ENCODE measurements at regions not wholly inside any gene's neighbourhood (a gene's known extent, or its start where the extent isn't known, plus 50 kb on each side); places are given as distances from the start of the nearest gene placed in this dataset.

DNA sequence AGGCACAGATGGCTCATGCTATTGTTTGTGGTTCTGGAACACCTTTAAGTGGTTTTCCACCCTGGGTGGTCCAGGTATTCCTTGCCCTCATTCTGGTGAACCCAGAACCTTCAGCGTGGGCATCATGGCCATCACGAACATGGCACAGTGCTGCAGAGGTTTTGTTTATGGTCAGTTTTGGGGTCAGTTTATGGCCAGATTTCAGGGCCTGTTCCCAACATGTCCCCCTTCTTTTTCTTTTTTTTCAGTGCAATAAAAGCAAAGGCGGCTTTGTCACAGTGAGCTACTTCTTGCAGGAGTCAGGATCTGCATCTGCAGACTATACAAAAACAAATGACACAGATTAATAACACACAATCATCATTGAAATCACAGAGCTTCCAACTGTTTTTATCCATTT is 1085.0 kb upstream of the ALCAM start:
- no peak overlapping the region for H3K4me3 ChIP-seq (ENCODE audit: low read depth, low read length)
- TF ChIP-seq, protein P1, sequence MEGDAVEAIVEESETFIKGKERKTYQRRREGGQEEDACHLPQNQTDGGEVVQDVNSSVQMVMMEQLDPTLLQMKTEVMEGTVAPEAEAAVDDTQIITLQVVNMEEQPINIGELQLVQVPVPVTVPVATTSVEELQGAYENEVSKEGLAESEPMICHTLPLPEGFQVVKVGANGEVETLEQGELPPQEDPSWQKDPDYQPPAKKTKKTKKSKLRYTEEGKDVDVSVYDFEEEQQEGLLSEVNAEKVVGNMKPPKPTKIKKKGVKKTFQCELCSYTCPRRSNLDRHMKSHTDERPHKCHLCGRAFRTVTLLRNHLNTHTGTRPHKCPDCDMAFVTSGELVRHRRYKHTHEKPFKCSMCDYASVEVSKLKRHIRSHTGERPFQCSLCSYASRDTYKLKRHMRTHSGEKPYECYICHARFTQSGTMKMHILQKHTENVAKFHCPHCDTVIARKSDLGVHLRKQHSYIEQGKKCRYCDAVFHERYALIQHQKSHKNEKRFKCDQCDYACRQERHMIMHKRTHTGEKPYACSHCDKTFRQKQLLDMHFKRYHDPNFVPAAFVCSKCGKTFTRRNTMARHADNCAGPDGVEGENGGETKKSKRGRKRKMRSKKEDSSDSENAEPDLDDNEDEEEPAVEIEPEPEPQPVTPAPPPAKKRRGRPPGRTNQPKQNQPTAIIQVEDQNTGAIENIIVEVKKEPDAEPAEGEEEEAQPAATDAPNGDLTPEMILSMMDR (conservative IDR thresholded peaks at IDR 0.05; ENCODE audit: low read depth, low read length) = no peak
- DNase-seq (ENCODE audit: low read depth) = peak; percentile 5

DNA sequence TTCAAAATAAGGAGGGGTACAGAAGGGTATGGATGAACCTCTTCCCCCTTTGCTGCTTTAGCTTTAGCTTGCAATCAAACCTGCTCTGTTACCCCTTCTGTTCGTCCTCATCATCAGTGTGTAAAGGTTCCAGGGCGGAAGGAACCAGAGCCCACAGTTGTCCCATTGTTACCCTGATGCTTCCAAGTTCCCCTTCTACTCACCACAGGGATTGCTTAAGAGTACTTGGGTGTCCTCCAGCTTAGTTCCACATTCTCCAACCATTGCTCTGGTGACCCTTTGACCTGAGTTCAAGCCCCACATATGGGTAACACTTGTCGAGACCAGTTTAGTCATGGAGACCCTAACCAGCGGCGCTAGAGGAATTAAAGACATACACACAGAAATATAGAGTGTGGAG is 1080.1 kb upstream of the ALCAM start:
- TF ChIP-seq, protein P1 (conservative IDR thresholded peaks at IDR 0.05; ENCODE audit: low read depth, low read length) = no peak
- DNase-seq (ENCODE audit: low read depth) = no peak
- no peak overlapping the region for H3K4me3 ChIP-seq (ENCODE audit: low read depth, low read length)

DNA sequence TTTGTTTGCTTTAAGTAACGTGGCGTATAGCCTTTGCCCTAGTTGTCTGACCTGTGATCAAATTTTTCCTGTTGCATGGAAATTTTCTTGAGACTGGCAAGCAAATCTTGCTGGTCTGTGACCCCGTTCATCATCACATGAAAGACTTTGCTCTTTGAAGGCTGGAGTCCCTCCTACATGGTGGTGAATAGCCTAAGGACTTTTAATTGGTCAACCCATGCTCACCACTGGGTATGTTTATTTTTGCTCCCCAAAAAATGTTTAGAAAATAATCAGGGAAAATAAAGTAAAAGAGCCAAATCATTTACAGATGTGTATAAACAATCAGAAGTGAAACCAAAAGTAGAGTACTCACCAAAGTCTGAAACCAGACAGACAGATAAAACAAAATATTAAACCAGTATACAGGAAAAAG is 1075.3 kb upstream of the ALCAM start:
- TF ChIP-seq, protein P1 (conservative IDR thresholded peaks at IDR 0.05; ENCODE audit: low read depth, low read length) = no peak
- peak; percentile 47 for DNase-seq (ENCODE audit: low read depth)
- H3K4me3 ChIP-seq (ENCODE audit: low read depth, low read length) = peak overlapping the region; percentile 29

- peak overlapping the region; percentile 29 for H3K4me3 ChIP-seq (ENCODE audit: low read depth, low read length)
- TF ChIP-seq, protein P1 (conservative IDR thresholded peaks at IDR 0.05; ENCODE audit: low read depth, low read length) = peak; percentile 21
- DNase-seq (ENCODE audit: low read depth) = peak; percentile 40
Measured at GRCh38 chr3:104291878-104292277, 1074.8 kb upstream of the ALCAM start.

DNA sequence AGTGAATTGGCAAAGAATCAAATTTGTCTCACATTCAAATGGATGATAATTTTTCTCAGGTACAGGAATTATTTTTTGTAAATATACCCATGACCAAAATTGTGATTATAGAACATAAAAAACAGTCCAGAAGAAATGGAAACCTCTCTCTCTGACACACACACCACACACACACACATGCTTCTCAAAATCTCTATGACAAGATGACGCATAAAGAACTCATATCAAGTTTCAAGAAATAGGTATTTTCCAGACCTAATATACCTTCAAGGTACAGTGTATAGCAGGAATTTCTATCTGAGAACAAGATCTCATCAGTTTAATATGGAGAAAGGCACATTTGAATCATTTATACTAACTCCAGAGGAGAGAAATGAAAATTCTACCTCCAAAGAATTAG is 1069.1 kb upstream of the ALCAM start:
- H3K4me3 ChIP-seq (ENCODE audit: low read depth, low read length) = no peak overlapping the region
- TF ChIP-seq, protein P1 (conservative IDR thresholded peaks at IDR 0.05; ENCODE audit: low read depth, low read length) = no peak
- no peak for DNase-seq (ENCODE audit: low read depth)

- H3K4me3 ChIP-seq (ENCODE audit: low read depth, low read length) = no peak overlapping the region
- DNase-seq (ENCODE audit: low read depth) = no peak
- TF ChIP-seq, protein P1 (conservative IDR thresholded peaks at IDR 0.05; ENCODE audit: low read depth, low read length) = no peak
Measured at GRCh38 chr3:104298662-104299061, 1068.0 kb upstream of the ALCAM start.

DNA sequence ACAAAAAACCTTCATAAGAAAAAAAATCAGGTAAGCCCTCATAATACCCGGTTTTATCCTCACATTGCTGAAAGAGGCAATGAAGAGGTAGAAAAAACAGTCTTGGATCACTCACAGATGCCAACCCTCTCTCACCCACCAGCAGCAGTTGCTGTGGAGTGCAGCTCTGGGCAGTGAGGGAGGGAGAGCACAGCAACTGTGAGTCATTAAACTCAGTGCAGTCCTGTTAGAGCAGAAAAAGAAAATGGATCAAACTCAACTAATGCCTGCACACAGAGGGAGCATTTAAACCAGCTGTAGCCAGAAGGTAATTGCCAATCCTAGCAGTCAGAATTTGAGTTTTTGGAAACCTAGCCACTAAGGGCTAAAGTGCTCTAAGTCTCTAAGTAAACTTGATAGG is 1050.6 kb upstream of the ALCAM start:
- TF ChIP-seq, protein P1 (conservative IDR thresholded peaks at IDR 0.05; ENCODE audit: low read depth, low read length) = no peak
- DNase-seq (ENCODE audit: low read depth) = peak; percentile 9
- no peak overlapping the region for H3K4me3 ChIP-seq (ENCODE audit: low read depth, low read length)
